ENCODE measurements at regions not wholly inside any gene's neighbourhood (a gene's known extent, or its start where the extent isn't known, plus 50 kb on each side); places are given as distances from the start of the nearest gene placed in this dataset.

DNA sequence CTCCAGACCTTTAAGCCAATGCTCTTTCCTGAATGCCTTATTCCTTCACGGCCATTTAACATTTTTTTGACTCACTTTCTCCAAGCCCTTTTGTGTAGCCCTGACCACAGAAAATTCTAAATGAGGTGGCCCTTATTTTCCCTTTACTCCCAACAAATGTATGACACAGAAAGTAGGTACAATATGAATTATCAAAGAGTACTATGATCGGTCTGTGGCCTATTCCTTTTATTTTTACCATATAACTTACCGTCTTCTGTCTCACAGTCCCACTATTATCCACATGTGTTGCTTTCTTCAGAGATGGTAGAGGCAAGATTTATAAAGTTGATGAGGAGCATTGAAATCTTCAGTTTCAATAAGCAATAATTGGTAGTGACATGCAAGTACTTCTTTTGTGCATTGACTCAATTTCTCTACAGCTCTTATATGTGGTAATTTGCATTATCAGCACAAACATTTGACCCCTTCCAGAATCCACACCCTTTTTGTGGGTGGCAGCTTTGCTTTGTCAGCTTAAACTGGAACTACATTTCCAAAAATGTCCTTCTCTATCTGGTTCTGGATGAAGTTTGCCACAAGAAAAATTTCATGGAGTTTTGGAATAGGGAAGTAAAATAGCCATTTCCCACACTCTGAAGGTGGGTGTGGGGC is 143.8 kb upstream of the GADL1 start:
- H3K36me3 ChIP-seq (ENCODE audit: control insufficient read depth, insufficient read depth, low read length), result no peaks in the 10 kb centered on the region
- TF ChIP-seq, protein P1, sequence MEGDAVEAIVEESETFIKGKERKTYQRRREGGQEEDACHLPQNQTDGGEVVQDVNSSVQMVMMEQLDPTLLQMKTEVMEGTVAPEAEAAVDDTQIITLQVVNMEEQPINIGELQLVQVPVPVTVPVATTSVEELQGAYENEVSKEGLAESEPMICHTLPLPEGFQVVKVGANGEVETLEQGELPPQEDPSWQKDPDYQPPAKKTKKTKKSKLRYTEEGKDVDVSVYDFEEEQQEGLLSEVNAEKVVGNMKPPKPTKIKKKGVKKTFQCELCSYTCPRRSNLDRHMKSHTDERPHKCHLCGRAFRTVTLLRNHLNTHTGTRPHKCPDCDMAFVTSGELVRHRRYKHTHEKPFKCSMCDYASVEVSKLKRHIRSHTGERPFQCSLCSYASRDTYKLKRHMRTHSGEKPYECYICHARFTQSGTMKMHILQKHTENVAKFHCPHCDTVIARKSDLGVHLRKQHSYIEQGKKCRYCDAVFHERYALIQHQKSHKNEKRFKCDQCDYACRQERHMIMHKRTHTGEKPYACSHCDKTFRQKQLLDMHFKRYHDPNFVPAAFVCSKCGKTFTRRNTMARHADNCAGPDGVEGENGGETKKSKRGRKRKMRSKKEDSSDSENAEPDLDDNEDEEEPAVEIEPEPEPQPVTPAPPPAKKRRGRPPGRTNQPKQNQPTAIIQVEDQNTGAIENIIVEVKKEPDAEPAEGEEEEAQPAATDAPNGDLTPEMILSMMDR (IDR thresholded peaks at IDR 0.05; ENCODE audit: insufficient read depth, low read length, poor library complexity, severe bottlenecking), result no peak
- H3K4me3 ChIP-seq (replicated peaks; ENCODE audit: low read depth, low read length), result no peak overlapping the region
- no peak for DNase-seq (ENCODE audit: extremely low read depth, insufficient read length)
- H3K27me3 ChIP-seq (replicated peaks; ENCODE audit: control insufficient read depth, insufficient read depth, low read length), result no peaks in the 10 kb centered on the region

DNA sequence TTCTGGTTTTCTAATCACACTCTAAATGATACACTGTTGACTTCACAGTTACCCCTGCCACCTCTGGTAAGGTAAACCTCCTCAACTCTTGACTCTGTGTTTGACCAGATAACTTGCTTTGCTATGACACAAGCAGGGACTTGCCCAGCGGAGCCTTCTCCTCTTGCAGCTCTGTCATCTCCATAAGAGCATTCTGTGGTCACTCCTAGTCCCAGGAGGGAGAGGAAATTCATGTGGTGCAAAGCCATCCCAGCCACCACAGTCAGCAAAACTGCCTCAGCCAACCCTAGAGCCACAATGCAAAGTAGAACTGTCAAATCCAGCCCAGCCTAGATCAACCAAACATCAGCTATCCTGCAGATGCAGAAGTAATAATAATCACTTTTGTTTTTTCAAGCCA is 144.7 kb upstream of the GADL1 start:
- H3K36me3 ChIP-seq (ENCODE audit: control insufficient read depth, insufficient read depth, low read length), result no peaks in the 10 kb centered on the region
- no peak overlapping the region for H3K4me3 ChIP-seq (replicated peaks; ENCODE audit: low read depth, low read length)
- no peaks in the 10 kb centered on the region for H3K27me3 ChIP-seq (replicated peaks; ENCODE audit: control insufficient read depth, insufficient read depth, low read length)
- DNase-seq (ENCODE audit: extremely low read depth, insufficient read length), result no peak
- TF ChIP-seq, protein P1 (IDR thresholded peaks at IDR 0.05; ENCODE audit: insufficient read depth, low read length, poor library complexity, severe bottlenecking), result no peak

DNA sequence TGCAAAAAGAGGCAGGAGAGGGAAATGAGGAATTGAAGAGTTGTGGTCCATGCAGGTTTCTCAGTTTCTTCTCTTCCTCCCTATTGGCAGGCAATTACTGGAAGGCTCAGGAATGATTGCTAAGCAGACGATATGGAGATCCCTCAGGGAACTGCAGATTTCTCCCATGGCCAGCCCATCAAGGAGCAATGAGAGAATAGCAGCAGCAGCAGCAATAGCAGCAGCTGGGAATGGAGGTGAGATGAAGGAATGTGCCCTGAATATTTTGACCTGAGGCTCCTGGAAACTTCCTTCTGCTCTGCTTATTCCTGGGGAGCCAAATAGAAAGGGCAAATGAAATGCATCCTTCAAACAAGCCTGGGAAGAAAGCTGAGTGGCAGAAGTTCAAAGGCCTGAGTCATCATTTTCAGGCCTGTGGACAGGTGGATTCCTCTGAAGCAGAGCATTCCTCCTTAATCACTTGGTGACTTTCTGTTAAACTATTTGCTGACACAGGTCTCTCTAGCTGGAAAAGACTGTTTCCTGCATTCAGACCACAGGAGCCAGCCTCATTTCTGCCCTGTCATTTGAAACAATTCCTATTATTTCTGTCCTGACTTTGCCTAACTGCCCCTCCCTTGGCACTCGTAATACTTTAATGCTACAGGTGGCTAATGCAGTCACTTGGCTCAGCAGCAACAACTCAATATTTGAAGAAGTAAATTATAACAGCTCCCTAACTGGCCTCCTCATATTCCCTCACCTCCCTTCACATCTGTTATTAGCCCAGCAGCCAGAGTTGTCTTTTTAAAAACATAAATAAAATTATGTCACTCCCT is 146.9 kb upstream of the GADL1 start:
- TF ChIP-seq, protein P1 (IDR thresholded peaks at IDR 0.05; ENCODE audit: insufficient read depth, low read length, poor library complexity, severe bottlenecking), result no peak
- H3K27me3 ChIP-seq (replicated peaks; ENCODE audit: control insufficient read depth, insufficient read depth, low read length), result no peaks in the 10 kb centered on the region
- H3K36me3 ChIP-seq (ENCODE audit: control insufficient read depth, insufficient read depth, low read length), result no peaks in the 10 kb centered on the region
- H3K4me3 ChIP-seq (replicated peaks; ENCODE audit: low read depth, low read length), result no peak overlapping the region
- DNase-seq (ENCODE audit: extremely low read depth, insufficient read length), result no peak

DNA sequence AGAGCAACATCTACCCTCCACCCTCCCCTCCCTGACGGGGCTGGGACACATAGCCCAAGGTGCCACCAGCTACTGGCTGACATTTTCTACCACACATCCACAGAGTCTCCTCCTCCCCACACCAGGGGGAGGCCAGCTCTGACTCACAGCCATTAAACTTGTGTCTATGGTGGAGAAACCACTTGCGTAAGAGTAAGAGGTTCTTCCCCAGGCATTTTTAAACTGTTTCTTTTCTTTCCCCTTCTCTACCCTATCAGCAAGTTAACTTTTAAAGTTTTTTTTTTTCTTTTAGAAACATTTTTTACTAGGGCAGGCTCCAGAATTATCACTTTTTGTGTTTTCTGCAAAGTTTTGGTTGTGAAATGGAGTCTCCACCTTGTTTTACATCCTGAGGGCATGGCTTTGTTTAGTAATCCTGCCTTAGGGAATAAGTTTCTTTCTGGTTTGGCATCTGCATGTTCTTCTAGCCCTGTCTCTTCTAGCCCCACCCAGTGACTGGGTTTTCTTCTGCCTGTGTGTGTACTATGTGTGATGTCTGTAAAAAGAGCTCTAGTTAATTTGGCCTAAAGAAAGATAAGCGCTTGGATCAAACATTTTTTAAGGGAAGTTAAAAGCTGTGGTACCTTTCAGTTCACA is 148.8 kb upstream of the GADL1 start:
- H3K27me3 ChIP-seq (replicated peaks; ENCODE audit: control insufficient read depth, insufficient read depth, low read length), result no peaks in the 10 kb centered on the region; the same call in 1 of the 2 replicates
- TF ChIP-seq, protein P1 (IDR thresholded peaks at IDR 0.05; ENCODE audit: insufficient read depth, low read length, poor library complexity, severe bottlenecking), result no peak
- DNase-seq (ENCODE audit: extremely low read depth, insufficient read length), result no peak
- no peaks in the 10 kb centered on the region for H3K36me3 ChIP-seq (ENCODE audit: control insufficient read depth, insufficient read depth, low read length)
- no peak overlapping the region for H3K4me3 ChIP-seq (replicated peaks; ENCODE audit: low read depth, low read length)

DNA sequence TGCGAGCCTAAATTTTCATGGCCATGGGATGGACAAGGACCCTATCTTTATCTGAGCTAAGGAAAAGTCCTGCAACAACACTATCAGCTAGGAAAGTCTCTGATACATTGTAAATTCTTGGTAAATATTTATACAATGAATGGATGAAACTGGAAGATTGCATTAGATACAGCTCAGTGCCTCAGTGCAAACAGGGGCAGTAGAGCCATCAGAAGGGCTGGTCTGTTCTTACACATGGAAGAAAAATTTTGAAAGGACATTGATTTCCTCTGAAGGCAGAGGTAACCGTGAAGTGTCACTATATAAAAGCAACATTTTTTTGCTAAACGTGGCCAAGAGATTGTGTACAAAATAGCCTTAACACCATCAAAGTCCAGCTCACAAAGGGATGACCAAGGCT is 153.2 kb upstream of the GADL1 start:
- Histone ChIP-seq H3K36me3 (ENCODE audit: control insufficient read depth, insufficient read depth, low read length) (no peaks in the 10 kb centered on the region), H3K27me3 (replicated peaks; ENCODE audit: control insufficient read depth, insufficient read depth, low read length) (no peaks in the 10 kb centered on the region; the same call in 1 of the 2 replicates), H3K4me3 (replicated peaks; ENCODE audit: low read depth, low read length) (no peak overlapping the region)
- TF ChIP-seq, protein P1 (IDR thresholded peaks at IDR 0.05; ENCODE audit: insufficient read depth, low read length, poor library complexity, severe bottlenecking), result no peak
- no peak for DNase-seq (ENCODE audit: extremely low read depth, insufficient read length)
